ENCODE measurements at regions not wholly inside any gene's neighbourhood (a gene's known extent, or its start where the extent isn't known, plus 50 kb on each side); places are given as distances from the start of the nearest gene placed in this dataset.

DNA sequence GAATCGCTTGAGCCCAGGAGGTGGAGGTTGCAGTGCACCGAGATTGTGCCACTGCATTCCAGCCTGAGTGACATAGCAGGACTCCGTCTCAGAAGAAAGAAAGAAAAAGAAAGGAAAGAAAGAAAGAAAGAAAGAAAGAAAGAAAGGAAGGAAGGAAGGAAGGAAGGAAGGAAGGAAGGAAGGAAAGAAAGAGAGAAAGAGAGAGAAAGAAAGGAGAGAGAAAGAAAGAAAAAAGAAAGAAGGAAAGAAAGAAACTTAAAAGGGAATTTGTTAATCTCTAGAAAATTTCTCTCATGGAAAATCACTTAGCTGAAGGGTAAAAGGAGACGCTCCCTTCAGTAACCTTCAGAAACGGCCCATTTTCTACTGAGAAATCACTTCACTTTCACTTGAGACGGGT is 279.5 kb upstream of the KLF6 start:
- Histone ChIP-seq H4K20me1 (ENCODE audit: control insufficient read depth, insufficient read depth, low read length, poor library complexity, severe bottlenecking) (no peaks in the 10 kb centered on the region), H3K27ac (ENCODE audit: low read length in 2 of 2) (no peak overlapping the region), H3K4me2 (replicated peaks; ENCODE audit: low read depth, low read length, poor library complexity, severe bottlenecking) (no peak overlapping the region), H3K36me3 (replicated peaks in 1 of 2; ENCODE audit: control extremely low read depth in 1 of 2, control insufficient read depth in 1 of 2, extremely low read depth in 1 of 2, insufficient read depth in 2 of 2, low read length in 1 of 2) (no peaks in the 10 kb centered on the region), H3K9ac (ENCODE audit: low read length) (no peak overlapping the region), H3K9me3 (ENCODE audit: control extremely low read depth in 1 of 3, control insufficient read depth in 2 of 3, insufficient read depth in 1 of 3, low read length in 2 of 3) (peaks cover 0 to 3% (median 0%) of the 10 kb centered on the region in 3 donors), H2AFZ (ENCODE audit: insufficient read depth, low read depth, low read length, poor library complexity, severe bottlenecking) (no peak overlapping the region), H3K4me3 (ENCODE audit: control extremely low read depth in 1 of 5, extremely low read depth in 1 of 5, insufficient read depth in 1 of 5, low read depth in 2 of 5, low read length in 4 of 5) (no peak overlapping the region), H3K79me2 (ENCODE audit: control insufficient read depth, insufficient read depth, low read length) (no peaks in the 10 kb centered on the region), H3K27me3 (replicated peaks in 1 of 4; ENCODE audit: control extremely low read depth in 1 of 4, control insufficient read depth in 3 of 4, insufficient read depth in 4 of 4, low read length in 3 of 4) (no peaks in the 10 kb centered on the region), H3K4me1 (ENCODE audit: control insufficient read depth in 2 of 2, insufficient read depth in 2 of 2, low read length in 2 of 2) (peaks cover 16 to 21% of the 10 kb centered on the region in 2 donors)
- intact Hi-C loops (cut with micrococcal nuclease) = loop anchor here (5.0 kb wide), 1 partner anchor 53 kb away; no protein-coding TSS in a partner anchor
- CTCF ChIA-PET = no interaction called here
- H3K9me3 Mint-ChIP-seq (ENCODE audit: insufficient read depth) = no peaks in the 10 kb centered on the region
- no peak overlapping the region for H3K27ac Mint-ChIP-seq
- no peak for DNase-seq
- POLR2A ChIA-PET = no interaction called here
- H3K4me3 Mint-ChIP-seq = no peak overlapping the region
- no peak for ATAC-seq (ENCODE audit: low read depth)
- H3K4me1 Mint-ChIP-seq = peaks cover 12% of the 10 kb centered on the region
- whole genome bisulfite sequencing (ENCODE audit: insufficient coverage) = 100% methylated on average over 1 of the region's 6 CpGs
- no peaks in the 10 kb centered on the region for H3K27me3 Mint-ChIP-seq
- TF ChIP-seq, protein P1, sequence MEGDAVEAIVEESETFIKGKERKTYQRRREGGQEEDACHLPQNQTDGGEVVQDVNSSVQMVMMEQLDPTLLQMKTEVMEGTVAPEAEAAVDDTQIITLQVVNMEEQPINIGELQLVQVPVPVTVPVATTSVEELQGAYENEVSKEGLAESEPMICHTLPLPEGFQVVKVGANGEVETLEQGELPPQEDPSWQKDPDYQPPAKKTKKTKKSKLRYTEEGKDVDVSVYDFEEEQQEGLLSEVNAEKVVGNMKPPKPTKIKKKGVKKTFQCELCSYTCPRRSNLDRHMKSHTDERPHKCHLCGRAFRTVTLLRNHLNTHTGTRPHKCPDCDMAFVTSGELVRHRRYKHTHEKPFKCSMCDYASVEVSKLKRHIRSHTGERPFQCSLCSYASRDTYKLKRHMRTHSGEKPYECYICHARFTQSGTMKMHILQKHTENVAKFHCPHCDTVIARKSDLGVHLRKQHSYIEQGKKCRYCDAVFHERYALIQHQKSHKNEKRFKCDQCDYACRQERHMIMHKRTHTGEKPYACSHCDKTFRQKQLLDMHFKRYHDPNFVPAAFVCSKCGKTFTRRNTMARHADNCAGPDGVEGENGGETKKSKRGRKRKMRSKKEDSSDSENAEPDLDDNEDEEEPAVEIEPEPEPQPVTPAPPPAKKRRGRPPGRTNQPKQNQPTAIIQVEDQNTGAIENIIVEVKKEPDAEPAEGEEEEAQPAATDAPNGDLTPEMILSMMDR (IDR thresholded peaks at IDR 0.05) = no peak
- TF ChIP-seq EZH2 (IDR thresholded peaks at IDR 0.05; ENCODE audit: borderline replicate concordance, insufficient read depth, low read depth, low read length, poor library complexity, severe bottlenecking) = no peak

DNA sequence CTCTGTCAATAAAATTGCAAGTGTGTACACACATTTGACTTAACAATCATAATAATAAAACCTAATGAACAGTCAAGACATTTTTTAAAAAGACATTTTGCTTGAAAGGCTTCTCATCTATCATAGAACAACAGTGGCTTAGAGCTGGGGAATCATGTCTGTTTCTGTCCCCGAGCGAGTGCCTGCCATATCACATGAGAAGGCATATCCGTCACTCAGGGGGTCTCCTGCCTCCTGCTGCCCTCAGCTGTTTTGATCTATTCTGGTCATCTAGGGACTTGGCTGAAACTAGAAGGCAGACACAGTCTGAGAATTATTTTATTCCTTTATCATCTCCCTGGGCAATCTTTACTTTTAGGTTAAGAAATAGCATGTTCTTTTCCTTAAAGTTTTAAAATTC is 278.7 kb upstream of the KLF6 start:
- H3K4me1 Mint-ChIP-seq = peaks cover 13% of the 10 kb centered on the region
- Histone ChIP-seq H3K9ac (ENCODE audit: low read length) (no peak overlapping the region), H3K4me2 (replicated peaks; ENCODE audit: low read depth, low read length, poor library complexity, severe bottlenecking) (no peak overlapping the region), H3K79me2 (ENCODE audit: control insufficient read depth, insufficient read depth, low read length) (no peaks in the 10 kb centered on the region), H3K27me3 (replicated peaks in 1 of 4; ENCODE audit: control extremely low read depth in 1 of 4, control insufficient read depth in 3 of 4, insufficient read depth in 4 of 4, low read length in 3 of 4) (no peaks in the 10 kb centered on the region), H3K9me3 (ENCODE audit: control extremely low read depth in 1 of 3, control insufficient read depth in 2 of 3, insufficient read depth in 1 of 3, low read length in 2 of 3) (peaks cover 0 to 3% (median 0%) of the 10 kb centered on the region in 3 donors), H3K4me1 (ENCODE audit: control insufficient read depth in 2 of 2, insufficient read depth in 2 of 2, low read length in 2 of 2) (peaks cover 17 to 25% of the 10 kb centered on the region in 2 donors), H3K4me3 (ENCODE audit: control extremely low read depth in 1 of 5, extremely low read depth in 1 of 5, insufficient read depth in 1 of 5, low read depth in 2 of 5, low read length in 4 of 5) (no peak overlapping the region), H3K36me3 (replicated peaks in 1 of 2; ENCODE audit: control extremely low read depth in 1 of 2, control insufficient read depth in 1 of 2, extremely low read depth in 1 of 2, insufficient read depth in 2 of 2, low read length in 1 of 2) (no peaks in the 10 kb centered on the region), H3K27ac (ENCODE audit: low read length in 2 of 2) (no peak overlapping the region), H2AFZ (ENCODE audit: insufficient read depth, low read depth, low read length, poor library complexity, severe bottlenecking) (no peak overlapping the region), H4K20me1 (ENCODE audit: control insufficient read depth, insufficient read depth, low read length, poor library complexity, severe bottlenecking) (no peaks in the 10 kb centered on the region)
- no peak for TF ChIP-seq EZH2 (IDR thresholded peaks at IDR 0.05; ENCODE audit: borderline replicate concordance, insufficient read depth, low read depth, low read length, poor library complexity, severe bottlenecking)
- TF ChIP-seq, protein P1 (IDR thresholded peaks at IDR 0.05) = no peak
- intact Hi-C loops (cut with micrococcal nuclease) = loop anchor here (5.0 kb wide), 1 partner anchor 54 kb away; no protein-coding TSS in a partner anchor
- DNase-seq (no peak), ATAC-seq (ENCODE audit: low read depth) (no peak)
- WGBS (ENCODE audit: insufficient coverage) = 100% methylated on average over 1 of the region's 3 CpGs
- H3K4me3 Mint-ChIP-seq = no peak overlapping the region
- no peak overlapping the region for H3K27ac Mint-ChIP-seq
- POLR2A ChIA-PET = no interaction called here
- no peaks in the 10 kb centered on the region for H3K9me3 Mint-ChIP-seq (ENCODE audit: insufficient read depth)
- CTCF ChIA-PET = no interaction called here
- H3K27me3 Mint-ChIP-seq = no peaks in the 10 kb centered on the region

All from B cell (primary cell).